Endodermal cell (in vitro differentiated cells): ENCODE measurements at regions not wholly inside any gene's neighbourhood (a gene's known extent, or its start where the extent isn't known, plus 50 kb on each side); places are given as distances from the start of the nearest gene placed in this dataset.

Experiments used
- DNase-seq: peaks from one replicate; pipeline ENCODE4 v3.0.0-alpha.2; 2017
- H3K27ac ChIP-seq: 2 replicates; pipeline ENCODE4 v1.5.1; 2013; ENCODE audit warnings: mild to moderate bottlenecking, low read depth, low read length, moderate library complexity
- H3K27me3 ChIP-seq: 2 replicates; pipeline ENCODE4 v1.6.1; 2013; ENCODE audit warnings: mild to moderate bottlenecking, low read length, moderate library complexity; ENCODE audit not compliant: insufficient read depth, control insufficient read depth, poor library complexity, severe bottlenecking
- H3K36me3 ChIP-seq: 2 replicates; pipeline ENCODE4 v1.7.0; 2013; ENCODE audit warnings: mild to moderate bottlenecking, low read length, moderate library complexity; ENCODE audit not compliant: control insufficient read depth, insufficient read depth
- H3K4me1 ChIP-seq: one replicate; pipeline ENCODE4 v1.7.0; 2013; ENCODE audit warnings: low read length; ENCODE audit not compliant: control insufficient read depth, insufficient read depth
- H3K4me3 ChIP-seq: 2 replicates; pipeline ENCODE4 v1.5.1; 2013; ENCODE audit warnings: mild to moderate bottlenecking, low read length, moderate library complexity
- H3K9ac ChIP-seq: 2 replicates; pipeline ENCODE4 v1.6.1; 2013; ENCODE audit warnings: mild to moderate bottlenecking, low read length, moderate library complexity; ENCODE audit not compliant: poor library complexity, severe bottlenecking; ENCODE audit errors: extremely low read depth
- H3K9me3 ChIP-seq: 2 replicates; pipeline ENCODE4 v1.6.1; 2013; ENCODE audit warnings: mild to moderate bottlenecking, low read length, moderate library complexity; ENCODE audit not compliant: control insufficient read depth
- H3K27ac Mint-ChIP-seq: 2 replicates; pipeline ENCODE4 v1.8.0; 2020; ENCODE audit warnings: mixed read lengths
- H3K27me3 Mint-ChIP-seq: 2 replicates; pipeline ENCODE4 v1.8.0; 2021; ENCODE audit warnings: mild to moderate bottlenecking, mixed read lengths; ENCODE audit not compliant: insufficient read depth
- H3K36me3 Mint-ChIP-seq: 2 replicates; pipeline ENCODE4 v1.8.0; 2020; ENCODE audit warnings: low read depth, mixed read lengths
- H3K4me1 Mint-ChIP-seq: 2 replicates; pipeline ENCODE4 v1.8.0; 2020; ENCODE audit warnings: mixed read lengths
- H3K4me3 Mint-ChIP-seq: 2 replicates; pipeline ENCODE4 v1.8.0; 2020; ENCODE audit warnings: mild to moderate bottlenecking, moderate library complexity, mixed read lengths
- H3K9me3 Mint-ChIP-seq: 2 replicates; pipeline ENCODE4 v1.8.0; 2020; ENCODE audit warnings: mild to moderate bottlenecking, mixed read lengths
- WGBS, 2 experiments: methylation state at CpG; one replicate each; pipeline versions ENCODE4 v1.1.5 to v1.1.7; 2013; ENCODE audit warnings: missing lambda C conversion rate in 2 of 2, mixed read lengths in 1 of 2; ENCODE audit not compliant: insufficient coverage in 1 of 2, insufficient read length in 1 of 2; 5-methylcytosine and 5-hydroxymethylcytosine counted together
- TF ChIP-seq, protein P1 (sequence below): fragments of 200-600 bp; sonication (generic); conservative IDR thresholded peaks from 2 replicates; pipeline ENCODE4 v1.5.0; 2021; ENCODE audit warnings: antibody characterized with exemption, mild to moderate bottlenecking

DNA sequence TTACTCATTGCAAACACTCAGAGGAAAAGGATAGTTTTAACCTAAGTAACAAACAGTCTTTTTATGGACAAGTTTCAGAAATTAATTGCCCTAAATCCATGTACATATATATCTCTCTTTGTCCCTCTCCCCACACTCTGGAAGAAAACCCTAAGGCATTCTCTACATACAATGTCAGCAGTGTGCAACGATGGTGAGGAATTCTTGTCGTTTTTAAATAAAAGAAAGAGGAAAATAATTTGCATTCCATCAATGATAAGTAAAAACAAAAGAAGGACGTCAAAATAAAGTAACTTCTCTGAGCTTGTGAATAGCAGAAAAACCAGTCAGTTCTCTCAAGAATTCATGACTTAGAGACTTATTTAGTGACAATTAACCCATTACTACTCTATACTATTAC lies 550.5 kb upstream of the DIPK2B start:
- Histone ChIP-seq H3K9ac (no peak overlapping the region), H3K27me3 (no peaks in the 10 kb centered on the region), H3K36me3 (peaks cover 1% of the 10 kb centered on the region), H3K4me1 (no peaks in the 10 kb centered on the region), H3K9me3 (no peaks in the 10 kb centered on the region), H3K4me3 (no peak overlapping the region), H3K27ac (no peak overlapping the region)
- Mint-ChIP-seq H3K4me3 (no peak overlapping the region), H3K4me1 (no peaks in the 10 kb centered on the region), H3K9me3 (peaks cover 21% of the 10 kb centered on the region), H3K36me3 (peaks cover 6% of the 10 kb centered on the region), H3K27ac (no peak overlapping the region), H3K27me3 (no peaks in the 10 kb centered on the region)
- no peak for DNase-seq
- TF ChIP-seq, protein P1, sequence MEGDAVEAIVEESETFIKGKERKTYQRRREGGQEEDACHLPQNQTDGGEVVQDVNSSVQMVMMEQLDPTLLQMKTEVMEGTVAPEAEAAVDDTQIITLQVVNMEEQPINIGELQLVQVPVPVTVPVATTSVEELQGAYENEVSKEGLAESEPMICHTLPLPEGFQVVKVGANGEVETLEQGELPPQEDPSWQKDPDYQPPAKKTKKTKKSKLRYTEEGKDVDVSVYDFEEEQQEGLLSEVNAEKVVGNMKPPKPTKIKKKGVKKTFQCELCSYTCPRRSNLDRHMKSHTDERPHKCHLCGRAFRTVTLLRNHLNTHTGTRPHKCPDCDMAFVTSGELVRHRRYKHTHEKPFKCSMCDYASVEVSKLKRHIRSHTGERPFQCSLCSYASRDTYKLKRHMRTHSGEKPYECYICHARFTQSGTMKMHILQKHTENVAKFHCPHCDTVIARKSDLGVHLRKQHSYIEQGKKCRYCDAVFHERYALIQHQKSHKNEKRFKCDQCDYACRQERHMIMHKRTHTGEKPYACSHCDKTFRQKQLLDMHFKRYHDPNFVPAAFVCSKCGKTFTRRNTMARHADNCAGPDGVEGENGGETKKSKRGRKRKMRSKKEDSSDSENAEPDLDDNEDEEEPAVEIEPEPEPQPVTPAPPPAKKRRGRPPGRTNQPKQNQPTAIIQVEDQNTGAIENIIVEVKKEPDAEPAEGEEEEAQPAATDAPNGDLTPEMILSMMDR: no peak
- 93% methylated on average over 1 of the region's 3 CpGs; no CpG with 5 or more reads in 1 of the 2 experiments for WGBS, 2 experiments

DNA sequence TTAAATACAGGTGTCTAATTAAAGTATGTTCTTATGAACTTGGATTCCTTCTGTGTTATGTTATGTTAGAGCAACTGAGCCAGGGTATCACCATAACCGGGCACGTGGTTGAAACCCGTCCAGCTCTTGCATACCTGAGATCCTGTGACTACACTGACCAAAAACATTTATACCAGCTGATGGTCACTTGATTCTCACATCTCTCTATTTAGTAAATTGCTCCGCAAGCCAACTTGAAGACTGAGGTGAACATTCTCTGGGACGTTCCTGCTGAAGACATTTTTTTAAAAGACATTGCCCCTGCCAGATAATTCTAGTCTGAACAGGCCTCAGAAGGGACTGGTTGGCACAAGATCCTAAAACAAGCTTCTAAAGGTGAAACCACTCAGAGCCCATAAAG lies 550.0 kb upstream of the DIPK2B start:
- Mint-ChIP-seq H3K9me3 (peaks cover 21% of the 10 kb centered on the region), H3K4me3 (no peak overlapping the region), H3K36me3 (peaks cover 10% of the 10 kb centered on the region), H3K27me3 (no peaks in the 10 kb centered on the region), H3K27ac (no peak overlapping the region), H3K4me1 (no peaks in the 10 kb centered on the region)
- H3K9ac ChIP-seq: no peak overlapping the region
- H3K27me3 ChIP-seq: no peaks in the 10 kb centered on the region
- no peak overlapping the region for H3K4me3 ChIP-seq
- no peaks in the 10 kb centered on the region for H3K9me3 ChIP-seq
- H3K36me3 ChIP-seq: peaks cover 7% of the 10 kb centered on the region
- no peak overlapping the region for H3K27ac ChIP-seq
- no peak for DNase-seq
- 97% methylated on average over 5 of the region's 5 CpGs; no CpG with 5 or more reads in 1 of the 2 experiments for WGBS, 2 experiments
- H3K4me1 ChIP-seq: no peaks in the 10 kb centered on the region
- TF ChIP-seq, protein P1: no peak

DNA sequence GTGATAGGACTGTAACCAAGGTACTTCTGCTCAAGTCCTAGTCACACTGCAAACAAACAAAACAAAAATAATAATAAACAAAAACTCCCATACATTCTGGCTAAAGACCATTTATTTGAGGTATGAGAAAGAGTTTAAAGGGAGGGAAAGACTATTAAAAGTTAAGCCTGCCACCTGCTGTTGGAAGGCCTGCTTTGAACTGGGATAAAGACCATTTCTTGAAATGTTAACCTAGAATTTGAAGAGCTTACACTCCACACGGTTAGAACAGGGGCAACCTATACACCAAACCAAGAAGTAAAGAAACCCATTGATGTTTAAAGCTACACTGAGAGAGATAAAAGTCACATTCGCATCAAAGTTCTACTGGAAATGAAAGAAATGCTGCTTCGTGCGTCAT lies 548.7 kb upstream of the DIPK2B start:
- Histone ChIP-seq H3K4me1 (no peaks in the 10 kb centered on the region), H3K27me3 (no peaks in the 10 kb centered on the region), H3K27ac (no peak overlapping the region), H3K9me3 (no peaks in the 10 kb centered on the region), H3K9ac (no peak overlapping the region), H3K4me3 (no peak overlapping the region), H3K36me3 (peaks cover 12% of the 10 kb centered on the region)
- TF ChIP-seq, protein P1: peak; percentile 43
- no peak overlapping the region for H3K4me3 Mint-ChIP-seq
- H3K9me3 Mint-ChIP-seq: peaks cover 22% of the 10 kb centered on the region
- peaks cover 16% of the 10 kb centered on the region for H3K36me3 Mint-ChIP-seq
- H3K4me1 Mint-ChIP-seq: no peaks in the 10 kb centered on the region
- 84% methylated on average over 4 of the region's 4 CpGs; no CpG with 5 or more reads in 1 of the 2 experiments for WGBS, 2 experiments
- no peak for DNase-seq
- H3K27me3 Mint-ChIP-seq: no peaks in the 10 kb centered on the region
- H3K27ac Mint-ChIP-seq: no peak overlapping the region
